ENCODE measurements at regions not wholly inside any gene's neighbourhood (a gene's known extent, or its start where the extent isn't known, plus 50 kb on each side); places are given as distances from the start of the nearest gene placed in this dataset.

DNA sequence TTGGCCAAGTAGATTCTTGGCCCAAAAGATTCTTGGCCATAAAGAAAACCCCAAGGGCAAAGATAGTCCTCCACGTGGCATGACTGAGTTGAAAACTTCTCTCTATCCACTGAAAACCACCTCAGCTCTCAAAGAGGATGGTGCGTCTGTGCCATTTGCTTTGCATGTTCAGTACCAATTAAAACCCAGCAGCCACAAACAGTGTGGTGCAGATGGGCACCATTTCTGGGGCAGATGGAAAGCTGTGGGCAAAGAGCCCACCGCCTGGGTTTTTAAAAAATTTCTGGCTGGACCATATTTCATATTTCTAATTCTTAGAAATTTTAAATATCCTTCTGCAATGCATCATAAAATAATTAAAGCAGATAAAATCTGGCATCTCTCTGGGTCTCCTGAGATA lies 84.5 kb upstream of the PUM3 start:
- Histone ChIP-seq H4K20me1 (ENCODE audit: insufficient read depth, poor library complexity, severe bottlenecking) (no peaks in the 10 kb centered on the region), H3K27ac (no peak overlapping the region), H3K27me3 (peaks cover 4% of the 10 kb centered on the region), H3K4me3 (no peak overlapping the region), H3K9me2 (replicated peaks; ENCODE audit: insufficient read depth) (no peaks in the 10 kb centered on the region), H3K79me2 (no peaks in the 10 kb centered on the region), H2AFZ (no peak overlapping the region), H3K9me3 (ENCODE audit: low read depth) (no peaks in the 10 kb centered on the region), H3K4me1 (ENCODE audit: insufficient read depth) (peaks cover 4% of the 10 kb centered on the region), H3K36me3 (replicated peaks; ENCODE audit: insufficient read depth, low read depth) (no peaks in the 10 kb centered on the region), H3K4me2 (no peak overlapping the region)
- 75% methylated on average over 3 of the region's 3 CpGs for WGBS (ENCODE audit: low lambda C conversion rate, missing lambda C conversion rate)
- DNase-seq (ENCODE audit: low spot score): no peak
- TF ChIP-seq, protein P1, sequence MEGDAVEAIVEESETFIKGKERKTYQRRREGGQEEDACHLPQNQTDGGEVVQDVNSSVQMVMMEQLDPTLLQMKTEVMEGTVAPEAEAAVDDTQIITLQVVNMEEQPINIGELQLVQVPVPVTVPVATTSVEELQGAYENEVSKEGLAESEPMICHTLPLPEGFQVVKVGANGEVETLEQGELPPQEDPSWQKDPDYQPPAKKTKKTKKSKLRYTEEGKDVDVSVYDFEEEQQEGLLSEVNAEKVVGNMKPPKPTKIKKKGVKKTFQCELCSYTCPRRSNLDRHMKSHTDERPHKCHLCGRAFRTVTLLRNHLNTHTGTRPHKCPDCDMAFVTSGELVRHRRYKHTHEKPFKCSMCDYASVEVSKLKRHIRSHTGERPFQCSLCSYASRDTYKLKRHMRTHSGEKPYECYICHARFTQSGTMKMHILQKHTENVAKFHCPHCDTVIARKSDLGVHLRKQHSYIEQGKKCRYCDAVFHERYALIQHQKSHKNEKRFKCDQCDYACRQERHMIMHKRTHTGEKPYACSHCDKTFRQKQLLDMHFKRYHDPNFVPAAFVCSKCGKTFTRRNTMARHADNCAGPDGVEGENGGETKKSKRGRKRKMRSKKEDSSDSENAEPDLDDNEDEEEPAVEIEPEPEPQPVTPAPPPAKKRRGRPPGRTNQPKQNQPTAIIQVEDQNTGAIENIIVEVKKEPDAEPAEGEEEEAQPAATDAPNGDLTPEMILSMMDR (IDR thresholded peaks at IDR 0.05; ENCODE audit: poor library complexity): no peak

DNA sequence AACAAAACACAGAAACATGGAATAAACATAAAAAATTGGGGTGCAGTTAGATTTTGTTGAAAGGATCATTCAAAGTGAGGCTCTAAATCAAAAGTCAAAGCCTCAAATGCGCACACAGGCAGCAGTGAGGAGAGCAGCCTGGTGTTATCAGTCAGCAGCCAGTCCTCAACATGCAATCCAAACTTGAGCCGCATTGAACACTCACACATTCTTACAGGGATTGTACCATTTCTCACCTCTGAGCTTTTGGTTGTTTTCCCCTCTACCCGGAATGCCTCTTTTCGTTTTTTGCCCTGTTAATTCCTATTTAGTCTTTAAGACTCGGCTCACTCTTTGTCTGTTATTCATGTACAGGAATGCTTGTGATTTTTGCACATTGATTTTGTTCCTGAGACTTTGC lies 81.1 kb upstream of the PUM3 start:
- TF ChIP-seq EZH2 (IDR thresholded peaks at IDR 0.05; ENCODE audit: borderline replicate concordance) (no peak), EZH2phosphoT487 (IDR thresholded peaks at IDR 0.05; ENCODE audit: low read depth, severe bottlenecking, unreplicated experiment) (no peak)
- TF ChIP-seq, protein P1 (IDR thresholded peaks at IDR 0.05; ENCODE audit: poor library complexity): no peak
- Histone ChIP-seq H3K4me1 (ENCODE audit: insufficient read depth) (peaks cover 4% of the 10 kb centered on the region), H3K9me2 (replicated peaks; ENCODE audit: insufficient read depth) (no peaks in the 10 kb centered on the region), H2AFZ (no peak overlapping the region), H3K4me2 (no peak overlapping the region), H3K27me3 (no peaks in the 10 kb centered on the region), H3K9me3 (ENCODE audit: low read depth) (no peaks in the 10 kb centered on the region), H3K36me3 (replicated peaks; ENCODE audit: insufficient read depth, low read depth) (no peaks in the 10 kb centered on the region), H4K20me1 (ENCODE audit: insufficient read depth, poor library complexity, severe bottlenecking) (no peaks in the 10 kb centered on the region), H3K4me3 (no peak overlapping the region), H3K27ac (no peak overlapping the region), H3K79me2 (no peaks in the 10 kb centered on the region)
- 91% methylated on average over 5 of the region's 5 CpGs for WGBS (ENCODE audit: low lambda C conversion rate, missing lambda C conversion rate)
- no peak for DNase-seq (ENCODE audit: low spot score)

DNA sequence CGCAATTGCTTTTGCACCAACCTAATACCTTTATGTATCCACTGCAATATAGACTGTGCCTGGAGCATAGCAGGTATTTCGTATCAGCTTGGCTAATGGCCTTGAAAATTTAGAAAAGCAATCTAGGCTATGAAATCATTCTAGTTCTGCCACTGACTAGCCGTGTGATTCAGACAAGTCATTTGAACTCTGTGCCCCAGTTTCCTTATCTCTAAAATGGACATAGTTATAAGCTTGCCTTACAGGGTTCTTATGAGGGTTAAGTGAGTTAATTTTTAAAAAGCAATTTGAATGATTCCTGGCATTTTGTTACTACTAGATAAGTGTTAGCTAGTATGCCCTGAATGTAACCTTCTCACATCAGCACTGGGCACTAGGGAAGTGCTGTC lies 80.5 kb upstream of the PUM3 start:
- WGBS (ENCODE audit: low lambda C conversion rate, missing lambda C conversion rate): 62% methylated on average over 3 of the region's 3 CpGs
- peaks cover 4% of the 10 kb centered on the region for H3K4me1 ChIP-seq (ENCODE audit: insufficient read depth)
- H3K4me2 ChIP-seq: no peak overlapping the region

More for the DNA sequence above, 80.5 kb upstream of the PUM3 start:
- no peak for TF ChIP-seq EZH2phosphoT487 (IDR thresholded peaks at IDR 0.05; ENCODE audit: low read depth, severe bottlenecking, unreplicated experiment)
- no peak for TF ChIP-seq EZH2 (IDR thresholded peaks at IDR 0.05; ENCODE audit: borderline replicate concordance)
- TF ChIP-seq, protein P1 (IDR thresholded peaks at IDR 0.05; ENCODE audit: poor library complexity): no peak
- no peaks in the 10 kb centered on the region for H4K20me1 ChIP-seq (ENCODE audit: insufficient read depth, poor library complexity, severe bottlenecking)
- H3K36me3 ChIP-seq (replicated peaks; ENCODE audit: insufficient read depth, low read depth): no peaks in the 10 kb centered on the region
- no peaks in the 10 kb centered on the region for H3K27me3 ChIP-seq
- H3K4me3 ChIP-seq: no peak overlapping the region
- H3K9me2 ChIP-seq (replicated peaks; ENCODE audit: insufficient read depth): no peaks in the 10 kb centered on the region
- no peaks in the 10 kb centered on the region for H3K9me3 ChIP-seq (ENCODE audit: low read depth)
- H2AFZ ChIP-seq: no peak overlapping the region
- H3K27ac ChIP-seq: no peak overlapping the region
- DNase-seq (ENCODE audit: low spot score): peak; percentile 5
- no peaks in the 10 kb centered on the region for H3K79me2 ChIP-seq
